AML-193 (cell line): ENCODE measurements at regions not wholly inside any gene's neighbourhood (a gene's known extent, or its start where the extent isn't known, plus 50 kb on each side); places are given as distances from the start of the nearest gene placed in this dataset.
"Not testable (repeated sequence)": the region's sequence is repeated elsewhere in the genome, so short reads cannot be mapped to it uniquely, and the experiment has no call there.

Source experiments
- DNase-seq, 2 experiments: peaks; one replicate each; lab custom pipeline; 2025; lab: John Stamatoyannopoulos, UW

GRCh38 chrX:99398545-99398944 is 1011.5 kb downstream of the PCDH19 start:
- no peak for DNase-seq

GRCh38 chrX:99397879-99398278 is 1012.2 kb downstream of the PCDH19 start:
- DNase-seq = no peak

- peak in 1 of 2 experiments; percentile 0 for DNase-seq
These were observed 1015.6 kb downstream of the PCDH19 start for GRCh38 chrX:99394456-99394855.

- no peak for DNase-seq
These were observed 1025.3 kb downstream of the PCDH19 start for GRCh38 chrX:99384594-99385374.

- no peak for DNase-seq
These were observed 1026.3 kb downstream of the PCDH19 start for GRCh38 chrX:99383786-99384185.

GRCh38 chrX:99371976-99372595 is 1038.0 kb downstream of the PCDH19 start:
- DNase-seq = no peak

- no peak for DNase-seq
These were observed 1056.7 kb downstream of the PCDH19 start for GRCh38 chrX:99353412-99353811.

GRCh38 chrX:99348256-99348655 is 1061.8 kb downstream of the PCDH19 start:
- DNase-seq = no peak

GRCh38 chrX:99308302-99308701 is 1101.8 kb downstream of the PCDH19 start:
- DNase-seq = no peak

- no peak for DNase-seq
These were observed 1104.5 kb downstream of the PCDH19 start for GRCh38 chrX:99305573-99305972.

GRCh38 chrX:99301990-99302389 is 1108.1 kb downstream of the PCDH19 start:
- peak; percentile 1 to 4 for DNase-seq

GRCh38 chrX:99271641-99272040 is 1138.4 kb downstream of the PCDH19 start:
- DNase-seq = no peak

- no peak for DNase-seq
These were observed 1143.8 kb downstream of the PCDH19 start for GRCh38 chrX:99266255-99266654.

GRCh38 chrX:99248180-99248579 is 1161.9 kb downstream of the PCDH19 start:
- DNase-seq = no peak

GRCh38 chrX:99242001-99242400 is 1168.1 kb downstream of the PCDH19 start:
- no peak for DNase-seq

GRCh38 chrX:99234384-99234783 is 1175.7 kb downstream of the PCDH19 start:
- DNase-seq = not testable (repeated sequence)

- no peak for DNase-seq
These were observed 1217.7 kb downstream of the PCDH19 start for GRCh38 chrX:99192421-99192820.

- no peak for DNase-seq
These were observed 1225.9 kb downstream of the PCDH19 start for GRCh38 chrX:99184153-99184552.

- DNase-seq = no peak
These were observed 1237.1 kb downstream of the PCDH19 start for GRCh38 chrX:99172958-99173357.

GRCh38 chrX:99142745-99143144 is 1267.3 kb downstream of the PCDH19 start:
- no peak for DNase-seq

GRCh38 chrX:99137488-99137887 is 1272.6 kb downstream of the PCDH19 start:
- no peak for DNase-seq

GRCh38 chrX:99117011-99117410 is 1293.1 kb downstream of the PCDH19 start:
- DNase-seq = no peak

- no peak for DNase-seq
These were observed 1314.0 kb downstream of the PCDH19 start for GRCh38 chrX:99095965-99096635.
